Ovary (tissue), 7 donors: ENCODE measurements at regions not wholly inside any gene's neighbourhood (a gene's known extent, or its start where the extent isn't known, plus 50 kb on each side); places are given as distances from the start of the nearest gene placed in this dataset.
A peak's percentile ranks its signal among the peaks of the same experiment; 100 is the strongest.

Experiments used
- DNase-seq, 5 donors: peaks; one replicate each; pipeline ENCODE4 v3.0.0-alpha.2; 2019 to 2020
- H3K27ac ChIP-seq, 2 donors: fragments of 200-600 bp; one replicate each; pipeline versions ENCODE4 v1.5.1 to v1.8.0; 2019 to 2022
- H3K27me3 ChIP-seq: fragments of 200-600 bp; one replicate; pipeline ENCODE4 v1.8.0; 2022
- H3K36me3 ChIP-seq: fragments of 200-600 bp; sonication (generic); one replicate; pipeline ENCODE4 v1.5.1; 2019
- H3K4me1 ChIP-seq: one replicate; pipeline ENCODE4 v1.8.1; 2013; ENCODE audit warnings: mild to moderate bottlenecking, moderate library complexity; ENCODE audit not compliant: insufficient read depth
- H3K4me3 ChIP-seq: fragments of 200-600 bp; sonication (generic); one replicate; pipeline ENCODE4 v1.5.1; 2017
- H3K9me3 ChIP-seq, 2 donors: fragments of 200-600 bp in 1 of 2; sonication (generic) in 1 of 2; one replicate each; pipeline versions ENCODE4 v1.5.1 to v1.8.1; 2013 to 2019; ENCODE audit warnings: mild to moderate bottlenecking in 1 of 2, moderate library complexity in 1 of 2
- CTCF ChIP-seq, 3 donors: fragments of 450-650 bp in 2 of 3; fragments of 200-600 bp in 1 of 3; IDR thresholded peaks; one replicate each; pipeline versions ENCODE4 v1.5.1 to v1.8.0; 2016 to 2022; ENCODE audit warnings: antibody characterized with exemption in 3 of 3, mild to moderate bottlenecking in 1 of 3
- EP300 ChIP-seq: sonication (generic); formaldehyde crosslinking; IDR thresholded peaks from one replicate; pipeline ENCODE4 v1.6.1; 2017; ENCODE audit warnings: antibody characterized with exemption
- POLR2A ChIP-seq: fragments of 450-650 bp; IDR thresholded peaks from one replicate; pipeline ENCODE4 v1.6.1; 2017; ENCODE audit warnings: antibody characterized with exemption, mild to moderate bottlenecking, moderate library complexity
- WGBS, 3 donors: extraction: QIAGEN DNeasy Blood & Tissue Kit in 1 of 3; methylation state at CpG; one replicate each; pipeline versions ENCODE4 v1.1.5 to v1.1.7; 2013 to 2017; 5-methylcytosine and 5-hydroxymethylcytosine counted together
- intact Hi-C, 4 donors: fragments of 100-400 bp; cut with DNase I; formaldehyde crosslinking; loops; one replicate each; pipeline versions ENCODE4 v1.11.0 to v1.15.1; 2022 to 2023
- donor health status: DM: no; HTN: no; CAD: no; lungs with moderate emphysema.
- donor health status: DM: no; HTN: no; CAD: no.
- donor health status: Bipolar disorder and iron deficiency.
- donor health status: DM: no; HTN: no; CAD: no.
- donor health status: DM: yes; HTN: yes; CAD: no.

GRCh38 chr18:6578686-6579085 lies 150.8 kb upstream of the ARHGAP28 start:
- H3K4me3 ChIP-seq: no peak overlapping the region
- H3K27ac ChIP-seq: no peak overlapping the region
- H3K27me3 ChIP-seq: no peaks in the 10 kb centered on the region
- intact Hi-C loops: no loop called here
- no peak for DNase-seq
- no peaks in the 10 kb centered on the region for H3K36me3 ChIP-seq
- no peaks in the 10 kb centered on the region for H3K9me3 ChIP-seq
- no peaks in the 10 kb centered on the region for H3K4me1 ChIP-seq
- TF ChIP-seq EP300 (no peak), POLR2A (no peak)
- WGBS, 3 donors: 88 to 95% (median 91%) methylated on average over 2 of the region's 2 CpGs

- H3K4me3 ChIP-seq: no peak overlapping the region
- H3K9me3 ChIP-seq: no peaks in the 10 kb centered on the region
- WGBS, 3 donors: 63 to 72% (median 68%) methylated on average over 5 of the region's 5 CpGs
- DNase-seq: no peak
- TF ChIP-seq CTCF (IDR thresholded peaks at IDR 0.05): no peak
- TF ChIP-seq EP300: no peak
- no peak for TF ChIP-seq POLR2A
- H3K36me3 ChIP-seq: no peaks in the 10 kb centered on the region
- intact Hi-C loops: no loop called here
- no peaks in the 10 kb centered on the region for H3K27me3 ChIP-seq
- H3K4me1 ChIP-seq: no peaks in the 10 kb centered on the region
- no peak overlapping the region for H3K27ac ChIP-seq
These were observed 150.0 kb upstream of the ARHGAP28 start for GRCh38 chr18:6579486-6579885.

GRCh38 chr18:6580401-6580800 lies 149.1 kb upstream of the ARHGAP28 start:
- no peak for DNase-seq
- no peaks in the 10 kb centered on the region for H3K27me3 ChIP-seq
- no peaks in the 10 kb centered on the region for H3K9me3 ChIP-seq
- intact Hi-C loops: no loop called here
- 64 to 72% (median 65%) methylated on average over 1 of the region's 1 CpG for WGBS, 3 donors
- no peak overlapping the region for H3K4me3 ChIP-seq
- no peak for TF ChIP-seq POLR2A
- TF ChIP-seq EP300: no peak
- no peak for TF ChIP-seq CTCF (IDR thresholded peaks at IDR 0.05)
- H3K36me3 ChIP-seq: no peaks in the 10 kb centered on the region
- H3K27ac ChIP-seq: no peak overlapping the region
- H3K4me1 ChIP-seq: no peaks in the 10 kb centered on the region

- no peaks in the 10 kb centered on the region for H3K36me3 ChIP-seq
- 79 to 84% (median 83%) methylated on average over 1 of the region's 1 CpG for WGBS, 3 donors
- no peak for DNase-seq
- intact Hi-C loops: no loop called here
- TF ChIP-seq CTCF (IDR thresholded peaks at IDR 0.05) (no peak), POLR2A (no peak), EP300 (no peak)
- H3K9me3 ChIP-seq: no peaks in the 10 kb centered on the region
- no peak overlapping the region for H3K4me3 ChIP-seq
- H3K4me1 ChIP-seq: no peaks in the 10 kb centered on the region
- no peaks in the 10 kb centered on the region for H3K27me3 ChIP-seq
- H3K27ac ChIP-seq: no peak overlapping the region
These were observed 139.6 kb upstream of the ARHGAP28 start for GRCh38 chr18:6589923-6590322.

- no peak overlapping the region for H3K4me3 ChIP-seq
- H3K27me3 ChIP-seq: no peaks in the 10 kb centered on the region
- no peaks in the 10 kb centered on the region for H3K36me3 ChIP-seq
- H3K27ac ChIP-seq: no peak overlapping the region
- peak in 4 of 5 donors; percentile 39 to 58 (median 45) for DNase-seq
- H3K9me3 ChIP-seq: no peaks in the 10 kb centered on the region
- no peak for TF ChIP-seq POLR2A
- TF ChIP-seq EP300: no peak
- no peak for TF ChIP-seq CTCF (IDR thresholded peaks at IDR 0.05)
- intact Hi-C loops: no loop called here
- WGBS, 3 donors: 13 to 30% (median 29%) methylated on average over 3 of the region's 3 CpGs
- H3K4me1 ChIP-seq: no peaks in the 10 kb centered on the region
These were observed 139.2 kb upstream of the ARHGAP28 start for GRCh38 chr18:6590326-6590725.
